Right lobe of liver (tissue), 6 donors: ENCODE measurements at regions not wholly inside any gene's neighbourhood (a gene's known extent, or its start where the extent isn't known, plus 50 kb on each side); places are given as distances from the start of the nearest gene placed in this dataset.

ENCODE experiments used
- ATAC-seq, 4 donors: fragments of 200-7000 bp; cut with Tn5 transposase; one replicate each; pipeline ENCODE4 v1.9.1; 2020; ENCODE audit warnings: mild to moderate bottlenecking in 4 of 4, moderate library complexity in 4 of 4
- DNase-seq, 3 donors: peaks; one replicate each; pipeline ENCODE4 v3.0.0-alpha.2; 2020
- H3K27ac ChIP-seq, 3 donors: fragments of 200-600 bp; one replicate each; pipeline ENCODE4 v1.8.0; 2022
- H3K27me3 ChIP-seq, 2 donors: fragments of 200-600 bp; one replicate each; pipeline ENCODE4 v1.8.0; 2022
- H3K36me3 ChIP-seq, 4 donors: fragments of 200-600 bp; sonication (generic) in 1 of 4; one replicate each; pipeline versions ENCODE4 v1.5.1 to v1.8.0; 2017 to 2022; ENCODE audit warnings: control low read depth in 1 of 4
- H3K4me1 ChIP-seq, 4 donors: fragments of 200-600 bp; sonication (generic) in 1 of 4; one replicate each; pipeline versions ENCODE4 v1.5.1 to v1.8.0; 2017 to 2022; ENCODE audit warnings: control low read depth in 1 of 4
- H3K4me3 ChIP-seq, 3 donors: fragments of 200-600 bp; one replicate each; pipeline ENCODE4 v1.8.0; 2022
- H3K9me3 ChIP-seq, 4 donors: fragments of 200-600 bp; sonication (generic) in 1 of 4; one replicate each; pipeline versions ENCODE4 v1.5.1 to v1.8.0; 2017 to 2022; ENCODE audit warnings: control low read depth in 1 of 4
- POLR2A ChIP-seq: fragments of 450-650 bp; IDR thresholded peaks from one replicate; pipeline ENCODE4 v1.6.1; 2017; ENCODE audit warnings: antibody characterized with exemption, mild to moderate bottlenecking
- WGBS: methylation state at CpG from one replicate; pipeline ENCODE4 v1.1.6; 2018; ENCODE audit warnings: low coverage, low lambda C conversion rate; ENCODE audit not compliant: insufficient coverage; ENCODE audit errors: missing lambda C conversion rate; 5-methylcytosine and 5-hydroxymethylcytosine counted together
- intact Hi-C, 2 donors: fragments of 100-400 bp; cut with DNase I; formaldehyde crosslinking; loops; one replicate each; pipeline versions ENCODE4 v1.11.2 to v1.14.1; 2022
- TF ChIP-seq, protein P1 (sequence below), 4 donors: fragments of 200-600 bp in 3 of 4; fragments of 450-650 bp in 1 of 4; IDR thresholded peaks; one replicate each; pipeline versions ENCODE4 v1.5.1 to v1.8.0; 2016 to 2022; ENCODE audit warnings: antibody characterized with exemption in 4 of 4, mild to moderate bottlenecking in 2 of 4
- donor health status: DM: no; HTN: yes; CAD: no.
- donor health status: DM: no; HTN: no; CAD: no.
- donor health status: DM: no; HTN: no; CAD: no.
- donor health status: DM: no; HTN: yes; CAD: no.
- donor health status: DM: no; HTN: yes; CAD: no.

DNA sequence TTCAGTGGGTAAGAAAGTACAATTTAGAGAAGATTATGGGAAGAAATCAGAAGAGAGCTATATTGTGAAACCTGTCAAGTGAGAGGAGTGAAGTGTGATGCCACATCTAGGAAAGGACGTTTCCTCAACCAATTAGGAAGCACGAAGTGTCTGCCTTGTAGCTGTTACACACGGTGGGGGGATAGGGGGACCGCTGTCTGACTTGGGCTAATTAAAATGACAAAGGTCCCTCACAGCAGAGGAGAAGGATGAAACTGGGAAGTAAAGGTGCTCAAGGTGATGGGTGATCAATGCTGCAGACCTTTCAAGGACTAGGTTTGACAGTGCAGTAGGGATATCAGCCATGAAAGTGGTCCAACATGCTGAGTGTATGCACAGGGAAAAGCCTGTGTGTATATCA is 181.1 kb upstream of the PRSS16 start:
- Histone ChIP-seq H3K9me3 (no peaks in the 10 kb centered on the region), H3K4me3 (no peak overlapping the region), H3K27me3 (no peaks in the 10 kb centered on the region), H3K36me3 (no peaks in the 10 kb centered on the region), H3K4me1 (no peaks in the 10 kb centered on the region), H3K27ac (no peak overlapping the region)
- intact Hi-C loops, result no loop called here
- TF ChIP-seq POLR2A, result no peak
- TF ChIP-seq, protein P1, sequence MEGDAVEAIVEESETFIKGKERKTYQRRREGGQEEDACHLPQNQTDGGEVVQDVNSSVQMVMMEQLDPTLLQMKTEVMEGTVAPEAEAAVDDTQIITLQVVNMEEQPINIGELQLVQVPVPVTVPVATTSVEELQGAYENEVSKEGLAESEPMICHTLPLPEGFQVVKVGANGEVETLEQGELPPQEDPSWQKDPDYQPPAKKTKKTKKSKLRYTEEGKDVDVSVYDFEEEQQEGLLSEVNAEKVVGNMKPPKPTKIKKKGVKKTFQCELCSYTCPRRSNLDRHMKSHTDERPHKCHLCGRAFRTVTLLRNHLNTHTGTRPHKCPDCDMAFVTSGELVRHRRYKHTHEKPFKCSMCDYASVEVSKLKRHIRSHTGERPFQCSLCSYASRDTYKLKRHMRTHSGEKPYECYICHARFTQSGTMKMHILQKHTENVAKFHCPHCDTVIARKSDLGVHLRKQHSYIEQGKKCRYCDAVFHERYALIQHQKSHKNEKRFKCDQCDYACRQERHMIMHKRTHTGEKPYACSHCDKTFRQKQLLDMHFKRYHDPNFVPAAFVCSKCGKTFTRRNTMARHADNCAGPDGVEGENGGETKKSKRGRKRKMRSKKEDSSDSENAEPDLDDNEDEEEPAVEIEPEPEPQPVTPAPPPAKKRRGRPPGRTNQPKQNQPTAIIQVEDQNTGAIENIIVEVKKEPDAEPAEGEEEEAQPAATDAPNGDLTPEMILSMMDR (IDR thresholded peaks at IDR 0.05), result no peak
- ATAC-seq, result no peak
- no peak for DNase-seq
- 53% methylated on average over 4 of the region's 4 CpGs for WGBS

DNA sequence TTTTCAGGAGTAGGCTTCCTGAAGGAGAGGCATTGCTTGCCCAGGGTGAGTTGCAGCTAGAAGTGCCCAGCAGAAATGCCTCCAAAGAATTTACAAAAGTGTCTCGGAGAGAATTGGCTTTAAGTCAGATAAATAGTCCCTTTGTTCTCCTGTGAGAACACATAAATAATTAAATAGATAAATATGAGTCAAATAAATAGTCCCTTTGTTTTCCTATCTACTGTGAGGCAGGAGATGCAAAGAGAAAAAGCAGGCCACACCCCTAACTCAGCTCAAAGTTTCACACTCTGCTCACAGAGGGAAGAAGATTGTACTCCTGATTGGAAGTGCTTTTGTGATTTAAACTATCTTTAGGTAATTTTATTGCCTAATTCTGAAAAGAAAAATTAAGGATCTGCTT is 180.7 kb upstream of the PRSS16 start:
- Histone ChIP-seq H3K9me3 (no peaks in the 10 kb centered on the region), H3K4me1 (no peaks in the 10 kb centered on the region), H3K27me3 (no peaks in the 10 kb centered on the region), H3K27ac (no peak overlapping the region), H3K4me3 (no peak overlapping the region), H3K36me3 (no peaks in the 10 kb centered on the region)
- TF ChIP-seq POLR2A, result no peak
- TF ChIP-seq, protein P1 (IDR thresholded peaks at IDR 0.05), result no peak
- WGBS, result 53% methylated on average over 1 of the region's 1 CpG
- intact Hi-C loops, result no loop called here
- DNase-seq, result no peak
- ATAC-seq, result no peak

DNA sequence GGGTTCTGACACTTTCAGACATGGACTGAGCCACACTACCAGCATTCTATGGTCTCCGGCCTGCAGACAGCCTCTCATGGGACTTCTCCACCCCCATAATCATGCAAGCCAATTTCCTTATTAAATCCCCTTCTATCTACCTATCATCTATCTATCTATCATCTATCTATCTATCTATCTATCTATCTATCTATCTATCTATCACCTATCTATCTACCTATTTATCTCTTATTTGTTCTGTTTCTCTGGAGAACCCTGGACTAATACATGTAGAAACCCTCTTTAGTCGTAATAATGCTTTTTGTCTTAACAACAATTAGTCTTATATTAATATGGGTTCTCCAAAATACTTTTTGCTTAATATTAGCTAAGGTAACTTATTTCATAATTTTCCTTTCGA is 174.1 kb upstream of the PRSS16 start:
- Histone ChIP-seq H3K27ac (no peak overlapping the region), H3K36me3 (no peaks in the 10 kb centered on the region), H3K4me3 (no peak overlapping the region), H3K9me3 (no peaks in the 10 kb centered on the region), H3K4me1 (no peaks in the 10 kb centered on the region), H3K27me3 (no peaks in the 10 kb centered on the region)
- WGBS, result 64% methylated on average over 3 of the region's 3 CpGs
- TF ChIP-seq, protein P1 (IDR thresholded peaks at IDR 0.05), result no peak
- TF ChIP-seq POLR2A, result no peak
- no peak for ATAC-seq
- no peak for DNase-seq
- intact Hi-C loops, result no loop called here

DNA sequence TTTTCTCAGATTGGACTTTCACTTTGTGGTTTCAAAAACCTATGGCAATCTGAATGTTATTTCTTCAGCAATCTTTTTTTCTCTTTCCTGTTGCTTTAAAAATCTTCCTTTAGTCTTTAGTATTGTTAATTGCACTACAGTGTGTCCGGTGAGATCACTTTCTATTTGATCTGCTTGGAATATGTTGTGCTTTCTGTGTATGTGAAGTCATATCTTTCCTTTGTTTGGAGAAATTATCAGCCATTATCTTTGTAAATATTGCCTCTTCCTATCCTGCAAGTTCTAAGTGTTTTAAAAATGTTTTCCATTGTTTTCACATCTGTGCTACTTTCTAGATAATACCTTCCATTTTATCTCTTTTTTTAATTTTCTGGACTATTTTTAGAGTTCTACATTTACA is 171.4 kb upstream of the PRSS16 start:
- no peak overlapping the region for H3K4me3 ChIP-seq
- no peaks in the 10 kb centered on the region for H3K27me3 ChIP-seq
- ATAC-seq (no peak), DNase-seq (no peak)
- WGBS, result 24% methylated on average over 1 of the region's 1 CpG
- no peaks in the 10 kb centered on the region for H3K36me3 ChIP-seq
- H3K4me1 ChIP-seq, result peaks cover 0 to 3% (median 0%) of the 10 kb centered on the region in 4 donors
- no peak overlapping the region for H3K27ac ChIP-seq
- TF ChIP-seq, protein P1 (IDR thresholded peaks at IDR 0.05), result no peak
- no peak for TF ChIP-seq POLR2A
- H3K9me3 ChIP-seq, result no peaks in the 10 kb centered on the region
- intact Hi-C loops, result no loop called here
